Right lobe of liver (tissue), 4 donors: ENCODE measurements at regions not wholly inside any gene's neighbourhood (a gene's known extent, or its start where the extent isn't known, plus 50 kb on each side); places are given as distances from the start of the nearest gene placed in this dataset.

ENCODE experiments used
- CTCF ChIP-seq, 4 donors: fragments of 200-600 bp in 3 of 4; fragments of 450-650 bp in 1 of 4; IDR thresholded peaks; one replicate each; pipeline versions ENCODE4 v1.5.1 to v1.8.0; 2016 to 2022; ENCODE audit warnings: antibody characterized with exemption in 4 of 4, mild to moderate bottlenecking in 2 of 4
- POLR2A ChIP-seq: fragments of 450-650 bp; IDR thresholded peaks from one replicate; pipeline ENCODE4 v1.6.1; 2017; ENCODE audit warnings: antibody characterized with exemption, mild to moderate bottlenecking
- donor health status: DM: no; HTN: no; CAD: no.
- donor health status: DM: no; HTN: no; CAD: no.
- donor health status: DM: no; HTN: yes; CAD: no.

- no peak for TF ChIP-seq POLR2A
- no peak for TF ChIP-seq CTCF (IDR thresholded peaks at IDR 0.05)
Measured at GRCh38 chr11:112377946-112378345, 117.3 kb upstream of the PLET1 start.
